GM21360 (cell line): ENCODE measurements at regions not wholly inside any gene's neighbourhood (a gene's known extent, or its start where the extent isn't known, plus 50 kb on each side); places are given as distances from the start of the nearest gene placed in this dataset.

Source experiments
- ATAC-seq: cut with Tn5 transposase; IDR thresholded peaks from one replicate; pipeline ENCODE4 v1.9.1; 2021; ENCODE audit warnings: mild to moderate bottlenecking, moderate library complexity; ENCODE audit not compliant: unreplicated experiment

DNA sequence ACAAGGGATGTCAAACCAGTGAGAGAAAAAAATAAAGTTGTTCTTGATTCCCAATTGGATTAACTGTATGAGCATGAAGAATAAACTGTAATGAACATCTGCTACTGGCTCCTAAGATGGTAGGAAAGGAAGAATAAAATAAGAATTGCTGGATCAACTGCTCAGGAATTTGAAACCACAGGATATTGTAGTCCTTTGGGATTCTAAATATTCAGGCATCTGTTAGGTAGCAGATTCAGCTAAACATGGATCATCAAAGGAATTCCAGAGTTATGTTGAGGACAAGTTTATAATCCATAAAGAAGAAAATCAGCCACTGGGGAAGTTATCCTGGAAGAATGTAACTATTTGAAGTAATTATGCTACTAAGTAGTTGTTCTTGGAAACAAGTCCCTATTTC lies 65.8 kb downstream of the ISL1 start:
- ATAC-seq = no peak

DNA sequence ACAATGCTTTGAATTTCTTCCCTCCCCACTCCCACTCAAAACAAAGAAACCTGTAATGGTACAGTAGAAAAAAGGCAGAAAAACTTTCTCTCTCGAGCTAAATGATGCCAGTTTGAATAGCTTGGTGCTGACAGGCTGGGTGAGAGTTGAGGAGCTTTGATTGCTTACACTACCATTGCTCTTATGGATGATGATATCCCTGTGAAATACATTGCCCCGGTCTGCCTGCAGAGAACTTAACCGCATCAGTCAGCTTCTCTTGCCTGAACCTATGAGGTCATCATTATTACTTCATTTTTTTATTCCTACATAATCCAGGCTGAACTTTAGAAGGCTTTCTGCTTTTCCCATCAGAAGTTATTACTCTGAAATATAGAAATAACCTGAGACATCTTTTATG lies 69.3 kb downstream of the ISL1 start:
- ATAC-seq = no peak

- ATAC-seq = no peak
These were observed 81.9 kb downstream of the ISL1 start for GRCh38 chr5:51465165-51465564.

- no peak for ATAC-seq
These were observed 83.0 kb downstream of the ISL1 start for GRCh38 chr5:51466214-51466613.

- ATAC-seq = no peak
These were observed 84.9 kb downstream of the ISL1 start for GRCh38 chr5:51468196-51468595.

DNA sequence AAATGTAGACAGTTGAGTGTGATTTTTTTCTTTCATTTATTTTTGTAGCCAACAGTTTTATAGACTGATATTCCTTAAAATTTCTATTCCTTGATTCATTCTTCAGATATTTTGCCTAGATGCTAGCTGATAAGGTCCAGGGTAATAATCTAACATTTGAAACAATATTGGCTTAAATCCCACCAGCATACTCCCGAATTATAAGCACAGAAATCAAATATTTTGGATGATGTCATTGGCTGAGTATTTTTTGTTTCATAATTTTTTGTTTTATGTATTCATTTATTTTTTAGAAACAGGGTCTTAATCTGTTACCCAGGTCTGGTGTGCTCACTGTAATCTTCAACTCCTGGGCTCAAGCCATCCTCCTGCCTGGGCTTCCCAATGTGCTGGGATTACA lies 88.4 kb downstream of the ISL1 start:
- no peak for ATAC-seq

DNA sequence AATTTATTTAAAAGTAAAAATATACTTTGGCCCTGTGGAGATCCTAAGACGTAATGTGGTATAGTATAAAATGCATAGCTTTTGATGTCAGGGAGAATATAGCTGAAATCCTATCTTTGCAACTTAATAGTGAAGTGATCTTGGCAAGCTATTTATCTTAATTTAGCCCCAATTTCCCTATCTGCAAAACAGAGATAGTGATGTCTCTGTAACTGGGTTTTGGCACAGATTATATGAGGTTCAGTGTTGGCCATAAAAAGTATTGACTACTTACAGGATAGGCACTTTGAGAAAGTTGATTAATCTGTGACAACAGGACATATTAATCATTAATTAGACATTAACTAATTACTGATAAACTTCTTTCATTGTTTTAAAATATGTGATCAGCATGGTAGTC lies 89.2 kb downstream of the ISL1 start:
- no peak for ATAC-seq

GRCh38 chr5:51475628-51476027 lies 92.4 kb downstream of the ISL1 start:
- no peak for ATAC-seq

DNA sequence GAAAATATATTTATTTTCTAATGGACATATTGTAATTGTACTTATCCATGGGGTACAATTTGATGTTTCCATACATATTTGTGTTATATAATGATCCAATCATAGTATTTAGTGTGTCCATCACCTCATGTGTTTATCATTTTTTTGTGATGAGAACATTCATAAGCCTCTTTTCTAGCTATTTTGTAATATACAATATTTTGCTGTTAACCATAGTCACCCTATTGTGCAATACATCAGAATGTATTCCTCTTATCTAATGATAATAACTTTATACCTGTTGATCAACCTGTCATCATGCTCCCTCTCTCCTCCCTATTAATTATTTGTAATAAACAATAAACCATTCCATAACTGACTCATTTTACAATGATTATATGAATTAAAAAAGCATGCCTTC lies 93.2 kb downstream of the ISL1 start:
- no peak for ATAC-seq

DNA sequence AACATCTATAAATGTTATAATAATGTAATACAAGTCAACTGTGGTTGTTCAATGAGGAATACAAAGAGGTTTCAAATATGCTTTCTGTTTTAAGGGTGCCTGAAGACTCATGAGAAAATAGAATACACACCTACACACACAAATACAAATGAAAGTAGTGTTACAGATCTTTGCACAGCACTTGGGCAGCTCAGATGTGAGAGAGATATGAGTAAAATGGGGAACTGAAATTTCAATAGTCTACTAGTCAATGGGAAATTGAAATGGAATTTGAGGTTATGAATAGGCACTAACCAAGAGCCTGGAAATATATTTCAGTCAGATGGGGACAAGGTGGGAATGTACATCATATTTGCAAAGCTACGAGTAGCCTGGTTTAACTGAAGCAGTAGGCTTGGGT lies 96.6 kb downstream of the ISL1 start:
- ATAC-seq = peak; percentile 92

- no peak for ATAC-seq
These were observed 101.1 kb downstream of the ISL1 start for GRCh38 chr5:51484326-51484725.

DNA sequence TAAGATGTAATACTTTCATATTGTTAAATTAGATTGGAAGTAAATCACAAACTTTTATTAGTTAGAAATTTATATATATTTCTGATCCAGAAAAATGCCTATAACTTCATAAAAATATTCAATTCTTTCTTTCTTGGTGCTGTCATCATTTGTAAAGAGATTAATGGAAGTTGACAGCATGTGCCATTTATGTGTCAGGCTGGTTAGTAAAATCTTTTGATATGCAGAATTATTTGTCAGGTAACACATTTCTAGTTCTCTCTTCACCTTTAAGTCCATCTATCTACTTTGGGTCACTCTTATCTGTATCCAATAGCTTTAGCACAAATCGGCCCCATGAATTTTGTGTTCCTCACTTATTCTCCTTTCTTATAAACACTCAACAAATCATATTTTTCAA lies 102.9 kb downstream of the ISL1 start:
- ATAC-seq = no peak

DNA sequence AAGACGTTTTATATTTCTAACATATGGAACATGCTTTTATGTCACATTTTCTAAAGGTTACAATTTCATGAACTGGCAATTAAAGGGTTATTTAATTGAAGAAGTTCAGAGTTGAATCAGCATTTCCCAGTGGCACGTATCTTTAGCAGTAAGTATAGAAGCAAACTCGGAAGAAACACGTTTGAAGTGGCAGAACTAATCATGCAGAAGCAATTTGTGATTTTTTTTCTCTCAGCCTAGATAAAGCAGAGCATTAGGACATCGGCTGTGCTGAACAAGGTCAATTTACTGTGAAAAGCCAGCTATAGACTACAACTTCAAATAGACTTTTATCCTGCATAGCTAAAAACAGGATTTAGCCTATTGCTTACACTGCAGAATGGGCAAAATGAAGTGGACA lies 104.7 kb downstream of the ISL1 start:
- no peak for ATAC-seq

GRCh38 chr5:51488803-51489642 lies 105.8 kb downstream of the ISL1 start:
- ATAC-seq = no peak

GRCh38 chr5:51494821-51495220 lies 111.6 kb downstream of the ISL1 start:
- no peak for ATAC-seq

- ATAC-seq = no peak
These were observed 112.4 kb downstream of the ISL1 start for GRCh38 chr5:51495672-51496071.

GRCh38 chr5:51517838-51518237 lies 134.6 kb downstream of the ISL1 start:
- ATAC-seq = no peak

DNA sequence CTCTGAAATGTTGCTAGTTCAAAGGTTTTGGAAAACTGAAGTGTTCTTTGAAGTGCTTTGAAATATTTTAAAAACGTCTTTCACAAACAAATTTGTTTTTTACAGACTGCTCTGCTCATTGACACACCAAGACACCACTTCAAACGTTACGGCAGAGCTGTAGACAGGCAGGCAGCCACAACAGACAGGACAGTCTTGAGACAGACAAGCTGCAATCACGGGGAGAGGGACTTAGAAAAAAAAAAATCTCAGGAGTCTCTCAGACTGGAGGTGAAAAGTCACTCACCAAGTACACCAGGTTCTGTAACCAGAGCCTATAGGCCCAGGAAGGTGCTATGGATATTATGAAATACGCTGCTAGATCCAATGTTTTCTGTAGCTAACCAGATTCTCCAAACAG lies 135.4 kb downstream of the ISL1 start:
- no peak for ATAC-seq

DNA sequence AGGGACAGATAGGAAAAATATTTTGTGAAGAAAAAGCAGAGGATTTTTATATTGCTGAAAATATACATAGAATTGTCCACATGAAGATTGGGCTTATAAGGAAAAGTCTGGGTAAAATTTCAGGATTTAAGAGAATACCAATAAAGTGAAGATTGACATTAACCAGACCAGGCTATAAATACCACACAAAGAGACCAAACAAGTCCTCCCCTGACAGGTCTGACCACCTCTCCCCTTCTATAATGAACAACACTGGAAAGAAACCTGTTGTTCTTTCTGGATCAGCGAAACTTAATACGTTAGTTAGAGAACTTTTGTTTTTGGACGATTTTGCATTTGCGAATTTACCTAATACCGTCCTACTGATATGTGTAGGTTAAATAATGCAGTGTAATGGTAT lies 138.3 kb downstream of the ISL1 start:
- no peak for ATAC-seq

- ATAC-seq = no peak
These were observed 156.0 kb downstream of the ISL1 start for GRCh38 chr5:51539232-51539631.

- no peak for ATAC-seq
These were observed 161.0 kb downstream of the ISL1 start for GRCh38 chr5:51544031-51544785.

GRCh38 chr5:51556833-51557232 lies 173.6 kb downstream of the ISL1 start:
- ATAC-seq = no peak
